Activated CD4-positive, alpha-beta T cell treated with anti-CD3 and anti-CD28 coated beads, Interleukin-2, amount 10 ng/mL, durations not matched to agents 7 days and 5 days (primary cell): ENCODE measurements at regions not wholly inside any gene's neighbourhood (a gene's known extent, or its start where the extent isn't known, plus 50 kb on each side); places are given as distances from the start of the nearest gene placed in this dataset.
"Not testable (repeated sequence)": the region's sequence is repeated elsewhere in the genome, so short reads cannot be mapped to it uniquely, and the experiment has no call there.

Experiments used
- CTCF ChIA-PET: fragments of 350-600 bp; sonication (Branson Sonifier 250); formaldehyde crosslinking; loops from one replicate; lab custom pipeline; 2021; ENCODE audit warnings: antibody characterized with exemption; lab: Charles Lee
- POLR2A ChIA-PET: fragments of 350-600 bp; sonication (Branson Sonifier 250); formaldehyde crosslinking; loops from one replicate; lab custom pipeline; 2021; ENCODE audit warnings: antibody characterized with exemption; lab: Charles Lee
- DNase-seq: peaks from one replicate; pipeline ENCODE4 v3.0.0-alpha.2; 2020
- H3K27ac Mint-ChIP-seq: one replicate; pipeline ENCODE4 v1.8.0; 2021; ENCODE audit warnings: mild to moderate bottlenecking, moderate library complexity, mixed read lengths
- H3K27me3 Mint-ChIP-seq: one replicate; pipeline ENCODE4 v1.8.0; 2021; ENCODE audit warnings: mixed read lengths
- H3K36me3 Mint-ChIP-seq: one replicate; pipeline ENCODE4 v1.8.0; 2021; ENCODE audit warnings: low read depth, mixed read lengths
- H3K4me1 Mint-ChIP-seq: one replicate; pipeline ENCODE4 v1.8.0; 2021; ENCODE audit warnings: mixed read lengths
- H3K4me3 Mint-ChIP-seq: one replicate; pipeline ENCODE4 v1.8.0; 2021; ENCODE audit warnings: mild to moderate bottlenecking, moderate library complexity, mixed read lengths
- H3K9me3 Mint-ChIP-seq: one replicate; pipeline ENCODE4 v1.8.0; 2021; ENCODE audit warnings: mixed read lengths

DNA sequence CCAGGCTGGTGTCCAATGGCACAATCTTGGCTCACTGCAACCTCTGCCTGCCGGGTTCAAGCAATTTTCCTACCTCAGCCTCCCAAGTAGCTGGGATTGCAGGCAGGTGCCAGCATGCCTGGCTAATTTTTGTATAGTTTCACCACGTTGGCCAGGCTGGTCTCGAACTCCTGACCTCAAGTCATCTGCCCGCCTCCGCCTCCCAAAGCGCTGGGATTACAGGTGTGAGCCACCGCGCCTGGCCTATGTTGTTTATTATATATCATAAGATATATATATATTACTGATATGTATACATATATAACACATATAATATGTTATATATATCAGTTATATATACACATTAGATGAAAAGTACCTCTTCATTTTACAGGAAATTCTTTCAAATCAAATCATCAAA is 914.7 kb downstream of the FOXD4L5 start:
- POLR2A ChIA-PET, H3K27me3 Mint-ChIP-seq, H3K27ac Mint-ChIP-seq, H3K9me3 Mint-ChIP-seq, CTCF ChIA-PET, H3K36me3 Mint-ChIP-seq, H3K4me3 Mint-ChIP-seq, H3K4me1 Mint-ChIP-seq: not testable (repeated sequence)
- DNase-seq = peak; percentile 2

DNA sequence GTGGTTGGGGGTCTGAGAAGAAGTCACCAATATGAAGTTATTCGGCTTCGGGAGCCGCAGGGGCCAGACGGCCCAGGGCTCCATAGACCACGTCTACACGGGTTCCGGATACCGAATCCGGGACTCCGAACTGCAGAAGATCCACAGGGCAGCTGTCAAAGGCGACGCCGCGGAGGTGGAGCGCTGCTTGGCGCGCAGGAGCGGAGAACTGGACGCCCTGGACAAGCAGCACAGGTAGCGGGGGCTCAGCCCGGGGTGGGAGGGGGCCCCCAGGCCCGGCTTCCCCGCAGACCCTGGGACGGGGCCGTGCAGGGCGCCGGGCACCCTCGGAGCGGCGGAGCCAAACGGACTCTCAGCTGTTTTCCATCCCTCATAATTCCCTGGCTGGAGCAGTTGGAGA is 915.4 kb downstream of the FOXD4L5 start:
- DNase-seq, H3K4me3 Mint-ChIP-seq, H3K27me3 Mint-ChIP-seq, H3K36me3 Mint-ChIP-seq, H3K27ac Mint-ChIP-seq, CTCF ChIA-PET, POLR2A ChIA-PET, H3K4me1 Mint-ChIP-seq, H3K9me3 Mint-ChIP-seq: not testable (repeated sequence)

DNA sequence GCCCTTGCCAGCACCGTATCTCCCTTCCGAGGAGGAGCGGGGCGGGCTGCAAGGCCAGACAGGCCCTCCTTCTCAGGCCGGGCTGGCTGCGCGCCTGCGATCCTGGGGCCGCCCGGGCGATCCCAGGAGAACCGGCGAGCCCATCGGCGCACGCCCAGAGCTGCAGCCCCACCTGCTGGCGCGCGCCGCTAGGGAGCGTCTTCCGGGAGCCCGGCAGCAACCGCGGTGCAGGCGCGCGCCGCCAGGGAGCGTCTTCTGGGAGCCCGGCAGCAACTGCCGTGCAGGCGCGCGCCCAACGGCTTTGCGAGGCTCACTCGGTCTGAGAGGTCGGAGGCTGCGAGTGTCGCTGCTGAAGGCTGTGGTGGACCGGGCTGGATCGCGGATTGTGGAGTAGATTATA is 915.9 kb downstream of the FOXD4L5 start:
- CTCF ChIA-PET, H3K36me3 Mint-ChIP-seq, H3K9me3 Mint-ChIP-seq, H3K4me1 Mint-ChIP-seq, H3K27me3 Mint-ChIP-seq, H3K27ac Mint-ChIP-seq, POLR2A ChIA-PET, H3K4me3 Mint-ChIP-seq: not testable (repeated sequence)
- peak; percentile 59 for DNase-seq

DNA sequence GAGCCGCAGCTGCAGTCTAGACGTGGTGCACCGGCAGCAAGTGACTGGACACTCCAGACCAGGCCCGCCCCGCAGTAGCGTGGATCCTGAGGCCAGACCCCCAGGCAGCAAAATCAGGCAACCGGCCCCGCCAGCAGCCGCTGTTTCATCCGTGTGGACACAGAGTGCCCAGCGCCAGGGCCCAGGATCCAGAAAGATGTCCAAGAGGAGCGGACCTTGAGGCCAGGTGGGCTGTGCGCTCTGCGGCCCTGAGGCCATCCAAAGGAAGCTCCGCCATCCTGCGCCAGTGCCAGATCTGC is 916.4 kb downstream of the FOXD4L5 start:
- CTCF ChIA-PET, H3K27ac Mint-ChIP-seq, H3K36me3 Mint-ChIP-seq, POLR2A ChIA-PET, DNase-seq, H3K9me3 Mint-ChIP-seq, H3K27me3 Mint-ChIP-seq, H3K4me1 Mint-ChIP-seq, H3K4me3 Mint-ChIP-seq: not testable (repeated sequence)

DNA sequence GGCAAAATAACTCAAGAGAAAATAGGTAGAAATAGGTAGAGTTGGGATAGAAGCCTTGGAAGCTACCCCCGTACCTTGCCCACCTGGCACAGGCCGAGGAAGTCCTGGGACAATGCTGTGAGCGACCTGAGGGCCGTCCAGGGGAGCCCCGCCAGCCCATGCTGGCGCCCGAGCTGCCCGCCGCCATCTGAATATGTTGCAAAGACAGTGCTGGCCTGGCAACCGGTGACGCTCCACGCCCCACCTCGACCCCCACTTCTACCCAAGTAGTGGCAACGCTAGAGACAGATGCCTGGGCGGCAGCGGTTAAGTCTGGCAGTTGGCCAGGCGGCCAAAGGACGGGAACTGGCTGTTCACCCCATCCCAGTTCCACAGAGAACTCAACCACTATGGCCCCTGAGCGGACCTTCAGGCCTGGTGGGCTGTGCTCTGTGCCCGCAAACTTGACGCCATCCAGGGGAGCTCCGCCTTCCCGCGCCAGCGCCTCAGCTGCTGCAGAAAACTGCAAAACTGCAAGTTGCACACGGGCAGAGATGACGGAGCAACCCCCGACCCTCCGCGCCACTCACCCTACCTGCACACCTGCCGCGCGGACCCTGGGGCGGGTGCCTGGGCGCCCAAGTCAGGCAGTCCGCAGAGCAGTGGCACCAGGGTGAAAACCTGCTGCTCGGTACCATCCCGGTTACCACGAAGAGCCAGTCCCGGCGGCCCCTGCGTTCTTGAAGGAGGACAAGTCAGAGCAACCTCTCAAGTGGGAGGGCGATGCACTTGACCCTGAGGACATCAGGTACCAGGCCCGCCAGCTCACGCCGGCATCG is 917.0 kb downstream of the FOXD4L5 start:
- H3K27ac Mint-ChIP-seq, H3K9me3 Mint-ChIP-seq, H3K4me3 Mint-ChIP-seq, H3K27me3 Mint-ChIP-seq, DNase-seq, CTCF ChIA-PET, POLR2A ChIA-PET, H3K4me1 Mint-ChIP-seq, H3K36me3 Mint-ChIP-seq: not testable (repeated sequence)
